ENCODE measurements at regions not wholly inside any gene's neighbourhood (a gene's known extent, or its start where the extent isn't known, plus 50 kb on each side); places are given as distances from the start of the nearest gene placed in this dataset.

GRCh38 chr3:44072601-44073540 lies 168.8 kb upstream of the TOPAZ1 start:
- no peak for DNase-seq (ENCODE audit: low read depth in 4 of 4, low spot score in 3 of 4)

- no peak for DNase-seq (ENCODE audit: low read depth in 4 of 4, low spot score in 3 of 4)
Observed at GRCh38 chr3:44074181-44074580, 167.5 kb upstream of the TOPAZ1 start.

- no peak for DNase-seq (ENCODE audit: low read depth in 4 of 4, low spot score in 3 of 4)
Observed at GRCh38 chr3:44076221-44076829, 165.4 kb upstream of the TOPAZ1 start.

GRCh38 chr3:44077267-44077666 lies 164.4 kb upstream of the TOPAZ1 start:
- no peak for DNase-seq (ENCODE audit: low read depth in 4 of 4, low spot score in 3 of 4)

- no peak for DNase-seq (ENCODE audit: low read depth in 4 of 4, low spot score in 3 of 4)
Observed at GRCh38 chr3:44078863-44079262, 162.8 kb upstream of the TOPAZ1 start.

GRCh38 chr3:44079916-44080315 lies 161.8 kb upstream of the TOPAZ1 start:
- DNase-seq (ENCODE audit: low read depth in 4 of 4, low spot score in 3 of 4), result no peak

- no peak for DNase-seq (ENCODE audit: low read depth in 4 of 4, low spot score in 3 of 4)
Observed at GRCh38 chr3:44080474-44081072, 161.1 kb upstream of the TOPAZ1 start.

GRCh38 chr3:44090036-44090435 lies 151.7 kb upstream of the TOPAZ1 start:
- no peak for DNase-seq (ENCODE audit: low read depth in 4 of 4, low spot score in 3 of 4)

- DNase-seq (ENCODE audit: low read depth in 4 of 4, low spot score in 3 of 4), result no peak
Observed at GRCh38 chr3:44092497-44092896, 149.2 kb upstream of the TOPAZ1 start.

- no peak for DNase-seq (ENCODE audit: low read depth in 4 of 4, low spot score in 3 of 4)
Observed at GRCh38 chr3:44093531-44093930, 148.2 kb upstream of the TOPAZ1 start.

GRCh38 chr3:44098656-44099415 lies 142.8 kb upstream of the TOPAZ1 start:
- no peak for DNase-seq (ENCODE audit: low read depth in 4 of 4, low spot score in 3 of 4)

GRCh38 chr3:44099566-44100297 lies 142.0 kb upstream of the TOPAZ1 start:
- DNase-seq (ENCODE audit: low read depth in 4 of 4, low spot score in 3 of 4), result no peak

GRCh38 chr3:44100298-44100695 lies 141.4 kb upstream of the TOPAZ1 start:
- DNase-seq (ENCODE audit: low read depth in 4 of 4, low spot score in 3 of 4), result no peak

- no peak for DNase-seq (ENCODE audit: low read depth in 4 of 4, low spot score in 3 of 4)
Observed at GRCh38 chr3:44104043-44104442, 137.6 kb upstream of the TOPAZ1 start.

GRCh38 chr3:44104668-44105321 lies 136.9 kb upstream of the TOPAZ1 start:
- DNase-seq (ENCODE audit: low read depth in 4 of 4, low spot score in 3 of 4), result no peak

GRCh38 chr3:44105571-44105970 lies 136.1 kb upstream of the TOPAZ1 start:
- DNase-seq (ENCODE audit: low read depth in 4 of 4, low spot score in 3 of 4), result no peak

- no peak for DNase-seq (ENCODE audit: low read depth in 4 of 4, low spot score in 3 of 4)
Observed at GRCh38 chr3:44106756-44107155, 134.9 kb upstream of the TOPAZ1 start.

- no peak for DNase-seq (ENCODE audit: low read depth in 4 of 4, low spot score in 3 of 4)
Observed at GRCh38 chr3:44108481-44108880, 133.2 kb upstream of the TOPAZ1 start.

GRCh38 chr3:44109771-44110361 lies 131.8 kb upstream of the TOPAZ1 start:
- no peak for DNase-seq (ENCODE audit: low read depth in 4 of 4, low spot score in 3 of 4)

Data from right renal pelvis (tissue), 4 donors.